Liver (tissue), 3 donors: ENCODE measurements at regions not wholly inside any gene's neighbourhood (a gene's known extent, or its start where the extent isn't known, plus 50 kb on each side); places are given as distances from the start of the nearest gene placed in this dataset.

Experiments used
- EGR1 ChIP-seq, 2 donors: IDR thresholded peaks; 2 replicates each; pipeline ENCODE4 v1.6.1; 2016 to 2018; ENCODE audit warnings: antibody characterized with exemption in 2 of 2, low read depth in 2 of 2
- FOXA1 ChIP-seq: IDR thresholded peaks from 2 replicates; pipeline ENCODE4 v1.6.1; 2016; ENCODE audit warnings: antibody characterized with exemption
- JUND ChIP-seq, 2 donors: IDR thresholded peaks; 2 replicates each; pipeline ENCODE4 v1.6.1; 2016; ENCODE audit warnings: antibody characterized with exemption in 2 of 2
- RAD21 ChIP-seq, 2 donors: IDR thresholded peaks; 2 replicates each; pipeline ENCODE4 v1.6.1; 2016; ENCODE audit warnings: antibody characterized with exemption in 2 of 2, mild to moderate bottlenecking in 2 of 2
- TAF1 ChIP-seq: conservative IDR thresholded peaks from 2 replicates; pipeline ENCODE4 v1.6.1; 2016; ENCODE audit warnings: antibody characterized with exemption, mild to moderate bottlenecking
- YY1 ChIP-seq: IDR thresholded peaks from 2 replicates; pipeline ENCODE4 v1.6.1; 2016; ENCODE audit warnings: antibody characterized with exemption, mild to moderate bottlenecking
- ZBTB33 ChIP-seq: IDR thresholded peaks from 2 replicates; pipeline ENCODE4 v1.6.1; 2016; ENCODE audit warnings: antibody characterized with exemption
- TF ChIP-seq, protein P1 (sequence below): IDR thresholded peaks from 2 replicates; pipeline ENCODE4 v1.6.1; 2016; ENCODE audit warnings: antibody characterized with exemption
- TF ChIP-seq, protein P2 (sequence below): fragments of 150-350 bp; IDR thresholded peaks from 2 replicates; pipeline ENCODE4 v1.5.1; 2017; ENCODE audit warnings: improper control_type of control experiment, low read depth, low read length; ENCODE audit not compliant: missing input control
- TF ChIP-seq, protein P3 (sequence below): IDR thresholded peaks from 2 replicates; pipeline ENCODE4 v1.6.1; 2016; ENCODE audit warnings: antibody characterized with exemption, mild to moderate bottlenecking
- donor health status: healthy.
- donor health status: healthy.

DNA sequence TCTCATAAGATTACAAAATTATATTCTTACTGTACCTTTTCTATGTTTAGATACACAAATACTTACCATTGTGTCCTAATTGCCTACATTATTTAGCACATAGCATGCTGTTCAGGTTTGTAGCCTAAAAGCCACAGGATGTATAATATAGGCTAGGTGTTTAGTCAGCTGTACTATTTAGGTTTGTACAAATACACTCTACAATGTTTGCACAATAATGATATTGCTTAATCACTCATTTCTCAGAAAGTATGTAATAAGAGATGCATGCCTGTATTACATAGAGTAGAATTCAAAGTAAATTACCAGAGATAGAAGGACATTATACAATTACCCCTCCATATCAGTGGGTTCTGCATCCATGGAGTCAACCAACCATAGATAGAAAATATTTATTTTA is 201.1 kb upstream of the COL3A1 start:
- TF ChIP-seq, protein P1, sequence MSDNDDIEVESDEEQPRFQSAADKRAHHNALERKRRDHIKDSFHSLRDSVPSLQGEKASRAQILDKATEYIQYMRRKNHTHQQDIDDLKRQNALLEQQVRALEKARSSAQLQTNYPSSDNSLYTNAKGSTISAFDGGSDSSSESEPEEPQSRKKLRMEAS = no peak
- TF ChIP-seq, protein P2, sequence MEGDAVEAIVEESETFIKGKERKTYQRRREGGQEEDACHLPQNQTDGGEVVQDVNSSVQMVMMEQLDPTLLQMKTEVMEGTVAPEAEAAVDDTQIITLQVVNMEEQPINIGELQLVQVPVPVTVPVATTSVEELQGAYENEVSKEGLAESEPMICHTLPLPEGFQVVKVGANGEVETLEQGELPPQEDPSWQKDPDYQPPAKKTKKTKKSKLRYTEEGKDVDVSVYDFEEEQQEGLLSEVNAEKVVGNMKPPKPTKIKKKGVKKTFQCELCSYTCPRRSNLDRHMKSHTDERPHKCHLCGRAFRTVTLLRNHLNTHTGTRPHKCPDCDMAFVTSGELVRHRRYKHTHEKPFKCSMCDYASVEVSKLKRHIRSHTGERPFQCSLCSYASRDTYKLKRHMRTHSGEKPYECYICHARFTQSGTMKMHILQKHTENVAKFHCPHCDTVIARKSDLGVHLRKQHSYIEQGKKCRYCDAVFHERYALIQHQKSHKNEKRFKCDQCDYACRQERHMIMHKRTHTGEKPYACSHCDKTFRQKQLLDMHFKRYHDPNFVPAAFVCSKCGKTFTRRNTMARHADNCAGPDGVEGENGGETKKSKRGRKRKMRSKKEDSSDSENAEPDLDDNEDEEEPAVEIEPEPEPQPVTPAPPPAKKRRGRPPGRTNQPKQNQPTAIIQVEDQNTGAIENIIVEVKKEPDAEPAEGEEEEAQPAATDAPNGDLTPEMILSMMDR = no peak
- TF ChIP-seq, protein P3, sequence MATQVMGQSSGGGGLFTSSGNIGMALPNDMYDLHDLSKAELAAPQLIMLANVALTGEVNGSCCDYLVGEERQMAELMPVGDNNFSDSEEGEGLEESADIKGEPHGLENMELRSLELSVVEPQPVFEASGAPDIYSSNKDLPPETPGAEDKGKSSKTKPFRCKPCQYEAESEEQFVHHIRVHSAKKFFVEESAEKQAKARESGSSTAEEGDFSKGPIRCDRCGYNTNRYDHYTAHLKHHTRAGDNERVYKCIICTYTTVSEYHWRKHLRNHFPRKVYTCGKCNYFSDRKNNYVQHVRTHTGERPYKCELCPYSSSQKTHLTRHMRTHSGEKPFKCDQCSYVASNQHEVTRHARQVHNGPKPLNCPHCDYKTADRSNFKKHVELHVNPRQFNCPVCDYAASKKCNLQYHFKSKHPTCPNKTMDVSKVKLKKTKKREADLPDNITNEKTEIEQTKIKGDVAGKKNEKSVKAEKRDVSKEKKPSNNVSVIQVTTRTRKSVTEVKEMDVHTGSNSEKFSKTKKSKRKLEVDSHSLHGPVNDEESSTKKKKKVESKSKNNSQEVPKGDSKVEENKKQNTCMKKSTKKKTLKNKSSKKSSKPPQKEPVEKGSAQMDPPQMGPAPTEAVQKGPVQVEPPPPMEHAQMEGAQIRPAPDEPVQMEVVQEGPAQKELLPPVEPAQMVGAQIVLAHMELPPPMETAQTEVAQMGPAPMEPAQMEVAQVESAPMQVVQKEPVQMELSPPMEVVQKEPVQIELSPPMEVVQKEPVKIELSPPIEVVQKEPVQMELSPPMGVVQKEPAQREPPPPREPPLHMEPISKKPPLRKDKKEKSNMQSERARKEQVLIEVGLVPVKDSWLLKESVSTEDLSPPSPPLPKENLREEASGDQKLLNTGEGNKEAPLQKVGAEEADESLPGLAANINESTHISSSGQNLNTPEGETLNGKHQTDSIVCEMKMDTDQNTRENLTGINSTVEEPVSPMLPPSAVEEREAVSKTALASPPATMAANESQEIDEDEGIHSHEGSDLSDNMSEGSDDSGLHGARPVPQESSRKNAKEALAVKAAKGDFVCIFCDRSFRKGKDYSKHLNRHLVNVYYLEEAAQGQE = no peak
- TF ChIP-seq YY1 (no peak), EGR1 (IDR thresholded peaks at IDR 0.05; ENCODE audit: low read depth in 2 of 2) (no peak), JUND (IDR thresholded peaks at IDR 0.05) (no peak), TAF1 (no peak), RAD21 (IDR thresholded peaks at IDR 0.05) (no peak), FOXA1 (no peak), ZBTB33 (no peak)
